SJSA1 (cell line): ENCODE measurements at regions not wholly inside any gene's neighbourhood (a gene's known extent, or its start where the extent isn't known, plus 50 kb on each side); places are given as distances from the start of the nearest gene placed in this dataset.
"Not testable (repeated sequence)": the region's sequence is repeated elsewhere in the genome, so short reads cannot be mapped to it uniquely, and the experiment has no call there.

Source experiments
- DNase-seq, 2 experiments: peaks; one replicate each; pipeline ENCODE4 v3.0.0-alpha.2; 2015 to 2020; ENCODE audit warnings: low spot score in 2 of 2, low read depth in 1 of 2
- H3K27ac ChIP-seq: fragments of 250-450 bp; sonication (Bioruptor Pico); 2 replicates; pipeline ENCODE4 v1.5.1; 2020; ENCODE audit warnings: mild to moderate bottlenecking, moderate library complexity
- H3K27me3 ChIP-seq: fragments of 250-450 bp; sonication (Bioruptor Pico); replicated peaks from 2 replicates; pipeline ENCODE4 v1.5.1; 2020; ENCODE audit warnings: mild to moderate bottlenecking, moderate library complexity
- H3K36me3 ChIP-seq: fragments of 250-450 bp; sonication (Bioruptor Pico); 2 replicates; pipeline ENCODE4 v1.5.1; 2020; ENCODE audit warnings: mild to moderate bottlenecking
- H3K4me1 ChIP-seq: fragments of 250-450 bp; sonication (Bioruptor Pico); replicated peaks from 2 replicates; pipeline ENCODE4 v1.6.1; 2021; ENCODE audit warnings: mild to moderate bottlenecking
- H3K4me3 ChIP-seq: fragments of 250-450 bp; sonication (Bioruptor Pico); 2 replicates; pipeline ENCODE4 v1.5.1; 2020; ENCODE audit warnings: mild to moderate bottlenecking
- H3K9me3 ChIP-seq: fragments of 250-450 bp; sonication (Bioruptor Pico); replicated peaks from 2 replicates; pipeline ENCODE4 v1.5.1; 2020; ENCODE audit warnings: mild to moderate bottlenecking

DNA sequence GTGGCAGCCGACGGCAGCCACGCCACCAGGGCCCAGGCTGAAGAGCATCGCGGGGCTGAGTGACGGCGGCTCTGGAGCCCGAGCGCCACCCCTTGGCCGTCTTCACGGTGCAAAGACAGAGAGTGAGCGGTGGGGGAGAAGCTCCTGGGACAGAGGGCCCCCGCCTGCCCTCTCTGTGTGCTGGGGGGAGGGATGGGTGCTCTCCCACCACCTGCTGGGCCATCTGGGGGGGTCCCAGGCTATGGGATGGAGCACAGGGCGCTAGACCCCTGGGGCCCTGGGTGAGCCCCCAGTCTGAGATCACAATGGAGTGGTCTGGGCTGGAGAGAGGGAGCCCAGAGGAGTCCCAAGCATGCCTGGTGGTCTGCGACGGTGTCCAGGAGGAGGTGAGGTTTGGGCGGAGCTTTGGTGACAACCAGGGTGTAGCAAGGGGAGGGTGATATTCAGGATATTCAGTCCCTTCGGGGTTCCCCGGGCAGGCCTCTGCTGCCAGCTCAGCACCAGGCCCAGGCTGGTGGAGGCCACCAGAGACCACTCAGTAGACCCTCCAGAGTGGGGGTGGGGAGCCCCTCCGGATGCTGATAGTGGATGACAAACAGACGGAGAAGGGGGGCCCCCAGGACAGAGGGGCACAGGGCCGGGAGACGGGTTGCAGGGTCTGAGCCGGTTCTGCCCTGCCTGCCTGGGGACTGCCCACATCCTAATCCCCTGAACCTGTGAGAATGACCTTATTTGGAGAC lies 78.1 kb upstream of the PRR5 start:
- no peaks in the 10 kb centered on the region for H3K27me3 ChIP-seq
- DNase-seq = no peak
- no peak overlapping the region for H3K27ac ChIP-seq
- H3K4me3 ChIP-seq = no peak overlapping the region
- H3K4me1 ChIP-seq = no peaks in the 10 kb centered on the region
- no peaks in the 10 kb centered on the region for H3K9me3 ChIP-seq
- no peaks in the 10 kb centered on the region for H3K36me3 ChIP-seq

- no peak overlapping the region for H3K4me3 ChIP-seq
- no peaks in the 10 kb centered on the region for H3K9me3 ChIP-seq
- no peak for DNase-seq
- no peaks in the 10 kb centered on the region for H3K4me1 ChIP-seq
- H3K36me3 ChIP-seq = no peaks in the 10 kb centered on the region
- no peak overlapping the region for H3K27ac ChIP-seq
- H3K27me3 ChIP-seq = no peaks in the 10 kb centered on the region
These were observed 79.3 kb upstream of the PRR5 start for GRCh38 chr22:44622679-44623078.

DNA sequence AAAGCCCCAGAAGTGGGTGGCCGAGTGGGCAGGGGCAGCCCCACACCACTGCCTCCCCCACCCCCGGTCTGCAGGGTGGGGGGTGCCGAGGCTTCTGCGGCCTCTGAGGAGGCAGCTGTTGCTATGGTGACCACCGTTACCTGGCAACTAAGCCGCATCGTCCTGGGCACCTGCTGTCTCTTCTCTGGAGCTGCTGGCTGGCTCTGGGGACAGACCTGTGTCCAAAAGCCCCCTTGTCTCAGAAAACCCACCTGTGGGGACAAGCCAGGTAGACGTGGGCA lies 79.9 kb upstream of the PRR5 start:
- Histone ChIP-seq H3K27me3 (no peaks in the 10 kb centered on the region), H3K4me1 (no peaks in the 10 kb centered on the region), H3K9me3 (no peaks in the 10 kb centered on the region), H3K27ac (no peak overlapping the region), H3K4me3 (no peak overlapping the region), H3K36me3 (no peaks in the 10 kb centered on the region)
- no peak for DNase-seq

DNA sequence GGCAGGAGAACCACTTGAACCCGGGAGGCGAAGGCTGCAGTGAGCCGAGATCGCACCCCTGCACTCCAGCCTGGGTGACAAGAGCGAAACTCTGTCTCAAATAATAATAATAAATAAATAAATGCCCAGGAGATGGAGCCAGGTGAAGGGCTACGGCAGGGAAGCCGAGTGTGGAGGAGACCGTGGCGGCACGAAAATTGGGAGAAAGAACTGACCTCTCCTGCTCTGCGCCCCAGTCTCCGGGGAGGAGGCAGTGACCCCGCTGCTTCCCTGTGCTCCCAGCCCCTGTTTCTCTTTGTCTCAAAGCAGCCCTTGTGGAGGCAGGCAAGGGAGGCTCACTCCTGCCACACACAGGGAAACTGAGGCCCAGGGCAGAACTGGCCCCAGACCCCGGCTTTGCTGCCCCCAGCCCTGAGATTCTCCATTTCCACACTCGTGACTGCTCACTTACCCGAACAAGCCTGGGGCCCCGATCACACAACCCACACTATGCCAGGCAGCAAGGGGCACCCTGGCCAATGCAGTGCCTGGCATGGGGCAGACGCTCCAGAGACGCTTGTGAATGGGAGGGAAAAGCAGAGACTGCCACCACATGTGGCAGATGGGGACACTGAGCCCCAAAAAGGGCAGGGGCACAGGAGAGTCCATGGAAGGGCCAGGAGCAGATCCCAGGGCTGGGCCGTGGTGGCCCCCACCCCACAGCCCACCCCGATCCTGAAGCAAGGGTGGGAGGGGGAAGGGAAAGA lies 80.4 kb upstream of the PRR5 start:
- Histone ChIP-seq H3K27ac (no peak overlapping the region), H3K36me3 (no peaks in the 10 kb centered on the region), H3K9me3 (no peaks in the 10 kb centered on the region), H3K4me3 (no peak overlapping the region), H3K4me1 (no peaks in the 10 kb centered on the region), H3K27me3 (no peaks in the 10 kb centered on the region)
- DNase-seq = no peak

- no peak for DNase-seq
These were observed 81.2 kb upstream of the PRR5 start for GRCh38 chr22:44620841-44621257.

GRCh38 chr22:44620129-44620840 lies 81.7 kb upstream of the PRR5 start:
- H3K36me3 ChIP-seq = no peaks in the 10 kb centered on the region
- DNase-seq = no peak
- H3K4me1 ChIP-seq = no peaks in the 10 kb centered on the region
- H3K27me3 ChIP-seq = no peaks in the 10 kb centered on the region
- H3K4me3 ChIP-seq = no peak overlapping the region
- no peaks in the 10 kb centered on the region for H3K9me3 ChIP-seq
- no peak overlapping the region for H3K27ac ChIP-seq

More at GRCh38 chr22:44620841-44621257, 81.2 kb upstream of the PRR5 start:
- no peaks in the 10 kb centered on the region for H3K27me3 ChIP-seq
- H3K9me3 ChIP-seq = no peaks in the 10 kb centered on the region
- H3K27ac ChIP-seq = no peak overlapping the region
- H3K4me1 ChIP-seq = no peaks in the 10 kb centered on the region
- H3K4me3 ChIP-seq = no peak overlapping the region
- H3K36me3 ChIP-seq = no peaks in the 10 kb centered on the region

DNA sequence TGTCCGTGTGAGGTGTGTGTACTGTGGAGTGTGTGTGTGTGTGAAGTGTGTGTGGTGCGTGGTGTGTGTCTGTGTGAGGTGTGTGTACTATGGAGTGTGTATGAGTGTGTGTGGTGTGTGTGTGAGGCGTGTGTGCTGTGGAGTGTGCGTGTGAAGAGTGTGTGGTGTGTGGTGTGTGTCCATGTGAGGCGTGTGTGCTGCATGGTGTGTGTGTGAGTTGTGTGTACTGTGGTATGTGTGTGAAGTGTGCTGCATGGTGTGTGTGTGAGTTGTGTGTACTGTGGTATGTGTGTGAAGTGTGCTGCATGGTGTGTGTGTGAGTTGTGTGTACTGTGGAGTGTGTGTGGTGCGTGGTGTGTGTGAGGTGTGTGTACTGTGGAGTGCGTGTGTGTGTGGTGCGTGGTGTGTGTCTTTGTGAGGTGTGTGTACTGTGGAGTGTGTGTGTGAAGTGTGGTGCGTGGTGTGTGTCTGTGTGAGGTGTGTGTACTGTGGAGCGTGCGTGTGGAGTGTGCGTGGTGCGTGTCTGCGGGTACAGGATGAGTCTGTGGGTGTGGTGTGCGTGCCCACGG lies 82.4 kb upstream of the PRR5 start:
- H3K4me3 ChIP-seq, H3K9me3 ChIP-seq, H3K4me1 ChIP-seq, H3K27ac ChIP-seq, H3K27me3 ChIP-seq, H3K36me3 ChIP-seq, DNase-seq: not testable (repeated sequence)

DNA sequence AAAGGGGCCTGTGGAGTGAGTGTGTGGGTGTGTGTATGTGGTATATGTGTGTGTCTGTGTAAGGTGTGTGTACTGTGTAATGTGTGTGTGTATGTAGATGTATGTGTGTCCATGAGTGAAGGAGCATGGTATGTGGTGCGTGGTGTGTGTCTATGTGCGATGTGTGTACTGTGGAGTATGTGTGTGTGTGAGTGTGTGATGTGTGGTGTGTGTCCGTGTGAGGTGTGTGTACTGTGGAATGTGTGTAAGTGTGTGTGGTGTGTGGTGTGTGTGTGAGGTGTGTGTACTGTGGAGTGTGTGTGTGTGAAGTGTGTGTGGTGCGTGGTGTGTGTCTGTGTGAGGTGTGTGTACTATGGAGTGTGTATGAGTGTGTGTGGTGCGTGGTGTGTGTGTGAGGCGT lies 83.1 kb upstream of the PRR5 start:
- H3K36me3 ChIP-seq, H3K9me3 ChIP-seq, H3K27ac ChIP-seq, DNase-seq, H3K4me3 ChIP-seq, H3K4me1 ChIP-seq, H3K27me3 ChIP-seq: not testable (repeated sequence)

DNA sequence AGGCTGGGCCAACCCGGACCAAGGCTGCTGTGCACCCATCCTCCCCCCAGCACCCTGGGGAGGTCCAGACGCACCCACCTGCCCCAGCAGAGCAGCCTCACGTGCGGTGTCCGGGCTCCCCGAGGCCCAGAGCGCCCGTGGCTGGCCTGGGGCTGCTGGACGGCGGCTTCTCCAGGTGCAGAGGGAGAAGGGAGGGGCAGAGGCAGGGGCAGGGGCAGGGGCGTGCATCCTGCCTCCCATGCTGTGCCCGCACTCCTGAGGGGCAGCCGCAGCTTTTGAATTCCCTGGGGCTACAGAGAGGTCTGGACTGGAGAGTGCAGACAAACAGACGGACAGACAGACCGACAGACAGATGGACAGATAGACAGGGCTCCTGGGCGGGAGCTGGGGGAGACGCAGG lies 83.6 kb upstream of the PRR5 start:
- Histone ChIP-seq H3K36me3 (no peaks in the 10 kb centered on the region), H3K9me3 (no peaks in the 10 kb centered on the region), H3K4me3 (no peak overlapping the region), H3K27me3 (no peaks in the 10 kb centered on the region), H3K4me1 (no peaks in the 10 kb centered on the region), H3K27ac (no peak overlapping the region)
- no peak for DNase-seq

- no peak overlapping the region for H3K4me3 ChIP-seq
- no peak for DNase-seq
- no peaks in the 10 kb centered on the region for H3K27me3 ChIP-seq
These were observed 84.2 kb upstream of the PRR5 start for GRCh38 chr22:44617828-44618227.

GRCh38 chr22:44616882-44617655 lies 84.9 kb upstream of the PRR5 start:
- H3K27ac ChIP-seq = no peak overlapping the region
- H3K4me3 ChIP-seq = no peak overlapping the region
- no peaks in the 10 kb centered on the region for H3K4me1 ChIP-seq
- no peaks in the 10 kb centered on the region for H3K36me3 ChIP-seq
- no peaks in the 10 kb centered on the region; the same call in 1 of the 2 replicates for H3K9me3 ChIP-seq
- no peak for DNase-seq
- H3K27me3 ChIP-seq = no peaks in the 10 kb centered on the region

More at GRCh38 chr22:44617828-44618227, 84.2 kb upstream of the PRR5 start:
- Histone ChIP-seq H3K36me3 (no peaks in the 10 kb centered on the region), H3K9me3 (no peaks in the 10 kb centered on the region), H3K4me1 (no peaks in the 10 kb centered on the region), H3K27ac (no peak overlapping the region)

GRCh38 chr22:44616461-44616860 lies 85.5 kb upstream of the PRR5 start:
- no peaks in the 10 kb centered on the region for H3K4me1 ChIP-seq
- H3K4me3 ChIP-seq = no peak overlapping the region
- no peaks in the 10 kb centered on the region for H3K36me3 ChIP-seq
- peaks cover under 1% of the 10 kb centered on the region for H3K9me3 ChIP-seq
- no peak overlapping the region for H3K27ac ChIP-seq
- DNase-seq = no peak
- H3K27me3 ChIP-seq = no peaks in the 10 kb centered on the region

DNA sequence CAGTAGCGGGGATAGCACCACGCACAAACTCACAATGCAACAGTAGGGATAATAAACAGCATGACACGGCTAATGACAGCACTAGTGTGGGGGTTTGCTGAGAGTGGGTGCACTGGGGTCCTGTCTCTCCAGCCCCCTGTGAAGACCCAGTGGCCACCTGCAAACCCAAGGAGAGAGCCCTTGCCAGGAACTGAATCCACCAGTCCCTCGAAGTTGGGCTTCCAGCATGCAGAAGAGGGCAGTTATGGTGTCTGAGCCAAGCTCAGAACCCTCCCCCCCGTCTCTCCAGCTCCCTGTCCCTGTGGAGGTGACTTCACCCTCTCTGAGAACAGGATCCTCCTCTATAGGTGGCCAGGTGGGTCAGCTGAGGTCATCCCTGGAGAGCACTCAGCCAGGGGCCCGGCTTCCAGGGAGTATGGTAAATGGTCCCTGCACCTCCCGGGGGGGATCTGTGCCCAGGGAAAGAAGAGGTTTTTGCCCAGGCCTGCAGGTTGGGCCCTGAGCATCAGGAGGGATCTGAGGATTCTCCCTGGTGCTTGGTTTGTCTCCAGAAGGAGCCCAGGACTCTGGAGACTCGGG lies 86.3 kb upstream of the PRR5 start:
- Histone ChIP-seq H3K4me3 (no peak overlapping the region), H3K4me1 (no peaks in the 10 kb centered on the region), H3K9me3 (peaks cover 6% of the 10 kb centered on the region), H3K27me3 (no peaks in the 10 kb centered on the region), H3K36me3 (no peaks in the 10 kb centered on the region), H3K27ac (no peak overlapping the region)
- no peak for DNase-seq
